HAP-1 (cell line): ENCODE measurements at regions not wholly inside any gene's neighbourhood (a gene's known extent, or its start where the extent isn't known, plus 50 kb on each side); places are given as distances from the start of the nearest gene placed in this dataset.

Experiments used
- DNase-seq, 2 experiments: peaks; one replicate each; pipeline ENCODE4 v3.0.0-alpha.2; 2016 to 2020; ENCODE audit warnings: low spot score in 2 of 2
- H3K27me3 ChIP-seq: fragments of 250-450 bp; sonication (Bioruptor Pico); 2 replicates; pipeline ENCODE4 v1.5.1; 2020; ENCODE audit warnings: low read depth, mild to moderate bottlenecking, moderate library complexity
- H3K36me3 ChIP-seq: fragments of 250-450 bp; sonication (Bioruptor Pico); replicated peaks from 2 replicates; pipeline ENCODE4 v1.5.1; 2020; ENCODE audit warnings: mild to moderate bottlenecking
- H3K4me1 ChIP-seq: fragments of 250-450 bp; sonication (Bioruptor Pico); 2 replicates; pipeline ENCODE4 v1.5.1; 2020; ENCODE audit warnings: mild to moderate bottlenecking
- H3K4me3 ChIP-seq: fragments of 250-450 bp; sonication (Bioruptor Pico); 2 replicates; pipeline ENCODE4 v1.5.1; 2020; ENCODE audit warnings: mild to moderate bottlenecking, moderate library complexity
- H3K9me3 ChIP-seq: fragments of 250-450 bp; sonication (Bioruptor Pico); 2 replicates; pipeline ENCODE4 v1.5.1; 2020; ENCODE audit warnings: mild to moderate bottlenecking, moderate library complexity
- in situ Hi-C: fragments of 300-500 bp; cut with MboI; formaldehyde crosslinking; loops from 3 replicates; pipeline ENCODE4 v1.14.3; 2020; ENCODE audit warnings: low sequenced_read_pairs, inconsistent platforms, mixed read lengths

- in situ Hi-C loops, result no loop called here
- no peak for DNase-seq
- Histone ChIP-seq H3K36me3 (no peaks in the 10 kb centered on the region), H3K27me3 (no peaks in the 10 kb centered on the region), H3K9me3 (no peaks in the 10 kb centered on the region), H3K4me3 (no peak overlapping the region), H3K4me1 (no peaks in the 10 kb centered on the region)
Measured at GRCh38 chr5:163755505-163755904, 250.1 kb downstream of the MAT2B start.

DNA sequence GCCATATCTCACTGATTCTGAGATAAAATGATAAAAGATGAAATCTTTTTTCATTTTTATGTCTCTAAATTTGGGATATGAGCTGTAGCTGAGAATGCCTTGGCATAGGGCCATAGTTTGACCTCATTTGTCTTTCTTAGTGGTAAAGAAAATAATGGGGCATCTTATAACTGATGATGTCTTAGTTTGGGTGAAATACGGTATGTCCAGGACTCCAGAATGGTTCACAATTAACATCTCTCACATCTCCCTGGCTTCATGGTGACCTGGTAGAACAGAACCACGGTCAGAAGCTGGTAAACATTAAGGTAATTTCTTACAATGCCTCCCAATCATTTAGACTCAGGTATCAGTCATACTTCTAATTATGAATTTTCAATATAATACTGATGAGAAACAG is 250.8 kb downstream of the MAT2B start:
- H3K9me3 ChIP-seq, result no peaks in the 10 kb centered on the region
- no peaks in the 10 kb centered on the region for H3K4me1 ChIP-seq
- H3K4me3 ChIP-seq, result no peak overlapping the region
- in situ Hi-C loops, result no loop called here
- no peaks in the 10 kb centered on the region for H3K27me3 ChIP-seq
- H3K36me3 ChIP-seq, result no peaks in the 10 kb centered on the region
- DNase-seq, result no peak

DNA sequence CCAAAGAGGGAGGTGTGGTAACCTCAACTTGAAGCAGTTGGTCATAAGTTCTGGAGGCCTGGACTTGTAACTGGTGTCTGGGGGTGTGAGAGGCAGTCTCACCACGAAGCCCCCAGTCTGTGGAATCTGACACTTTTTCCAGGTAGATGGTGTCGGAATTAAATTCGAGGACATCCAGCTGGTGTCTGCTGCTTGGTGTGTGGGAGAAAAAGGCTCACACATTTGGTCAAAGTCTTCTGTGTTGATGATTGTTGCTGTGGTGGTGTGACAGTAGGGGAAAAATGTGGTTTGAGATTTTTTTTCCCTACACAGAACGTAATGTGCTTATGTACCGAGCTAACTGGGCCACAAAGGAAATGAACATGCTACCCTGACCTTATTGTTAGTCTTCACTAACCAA is 251.9 kb downstream of the MAT2B start:
- in situ Hi-C loops, result no loop called here
- Histone ChIP-seq H3K27me3 (no peaks in the 10 kb centered on the region), H3K4me1 (no peaks in the 10 kb centered on the region), H3K36me3 (no peaks in the 10 kb centered on the region), H3K9me3 (no peaks in the 10 kb centered on the region), H3K4me3 (no peak overlapping the region)
- DNase-seq, result no peak

- Histone ChIP-seq H3K36me3 (no peaks in the 10 kb centered on the region), H3K9me3 (no peaks in the 10 kb centered on the region), H3K27me3 (no peaks in the 10 kb centered on the region), H3K4me3 (no peak overlapping the region), H3K4me1 (no peaks in the 10 kb centered on the region)
- in situ Hi-C loops, result no loop called here
- no peak for DNase-seq
Measured at GRCh38 chr5:163758283-163758711, 252.9 kb downstream of the MAT2B start.

GRCh38 chr5:163759000-163759704 is 253.7 kb downstream of the MAT2B start:
- in situ Hi-C loops, result no loop called here
- H3K4me3 ChIP-seq, result no peak overlapping the region
- H3K9me3 ChIP-seq, result no peaks in the 10 kb centered on the region
- no peaks in the 10 kb centered on the region for H3K4me1 ChIP-seq
- H3K36me3 ChIP-seq, result no peaks in the 10 kb centered on the region
- no peak for DNase-seq
- H3K27me3 ChIP-seq, result no peaks in the 10 kb centered on the region

GRCh38 chr5:163760498-163760897 is 255.1 kb downstream of the MAT2B start:
- Histone ChIP-seq H3K9me3 (no peaks in the 10 kb centered on the region), H3K36me3 (no peaks in the 10 kb centered on the region), H3K4me3 (no peak overlapping the region), H3K27me3 (no peaks in the 10 kb centered on the region), H3K4me1 (no peaks in the 10 kb centered on the region)
- in situ Hi-C loops, result no loop called here
- no peak for DNase-seq

- Histone ChIP-seq H3K4me3 (no peak overlapping the region), H3K27me3 (no peaks in the 10 kb centered on the region), H3K36me3 (no peaks in the 10 kb centered on the region), H3K4me1 (no peaks in the 10 kb centered on the region), H3K9me3 (no peaks in the 10 kb centered on the region)
- in situ Hi-C loops, result no loop called here
- no peak for DNase-seq
Measured at GRCh38 chr5:163766936-163767670, 261.7 kb downstream of the MAT2B start.

GRCh38 chr5:163770625-163771024 is 265.2 kb downstream of the MAT2B start:
- no peaks in the 10 kb centered on the region for H3K9me3 ChIP-seq
- no peak for DNase-seq
- H3K4me1 ChIP-seq, result no peaks in the 10 kb centered on the region
- in situ Hi-C loops, result no loop called here
- no peaks in the 10 kb centered on the region for H3K36me3 ChIP-seq
- H3K4me3 ChIP-seq, result no peak overlapping the region
- no peaks in the 10 kb centered on the region for H3K27me3 ChIP-seq

GRCh38 chr5:163772241-163772640 is 266.8 kb downstream of the MAT2B start:
- no peak overlapping the region for H3K4me3 ChIP-seq
- in situ Hi-C loops, result no loop called here
- no peaks in the 10 kb centered on the region for H3K27me3 ChIP-seq
- H3K36me3 ChIP-seq, result no peaks in the 10 kb centered on the region
- H3K9me3 ChIP-seq, result no peaks in the 10 kb centered on the region
- H3K4me1 ChIP-seq, result no peaks in the 10 kb centered on the region
- no peak for DNase-seq

DNA sequence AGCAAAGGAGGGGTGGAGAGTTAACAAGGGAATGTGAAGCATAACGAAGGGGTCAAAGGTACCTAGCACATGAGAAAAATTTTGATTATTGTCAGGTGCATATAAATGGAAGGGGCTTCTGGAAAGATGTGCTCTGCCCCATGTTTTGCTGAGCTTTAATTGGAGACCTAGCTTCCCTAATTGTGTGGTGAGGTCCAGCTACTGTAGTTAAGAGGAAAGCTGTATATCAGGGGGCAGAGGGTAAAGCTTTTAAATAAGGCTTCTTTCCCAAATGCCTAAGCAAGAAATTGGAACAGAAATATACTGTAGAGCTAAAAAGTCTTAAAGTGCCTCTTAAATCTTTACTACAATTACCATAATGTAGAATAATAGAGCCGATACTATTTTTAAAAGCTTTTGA is 267.2 kb downstream of the MAT2B start:
- DNase-seq, result no peak
- in situ Hi-C loops, result no loop called here
- no peak overlapping the region for H3K4me3 ChIP-seq
- H3K27me3 ChIP-seq, result no peaks in the 10 kb centered on the region
- no peaks in the 10 kb centered on the region for H3K4me1 ChIP-seq
- H3K36me3 ChIP-seq, result no peaks in the 10 kb centered on the region
- no peaks in the 10 kb centered on the region for H3K9me3 ChIP-seq

- Histone ChIP-seq H3K4me3 (no peak overlapping the region), H3K36me3 (no peaks in the 10 kb centered on the region), H3K27me3 (no peaks in the 10 kb centered on the region), H3K9me3 (no peaks in the 10 kb centered on the region), H3K4me1 (no peaks in the 10 kb centered on the region)
- in situ Hi-C loops, result no loop called here
- no peak for DNase-seq
Measured at GRCh38 chr5:163773226-163773625, 267.8 kb downstream of the MAT2B start.

DNA sequence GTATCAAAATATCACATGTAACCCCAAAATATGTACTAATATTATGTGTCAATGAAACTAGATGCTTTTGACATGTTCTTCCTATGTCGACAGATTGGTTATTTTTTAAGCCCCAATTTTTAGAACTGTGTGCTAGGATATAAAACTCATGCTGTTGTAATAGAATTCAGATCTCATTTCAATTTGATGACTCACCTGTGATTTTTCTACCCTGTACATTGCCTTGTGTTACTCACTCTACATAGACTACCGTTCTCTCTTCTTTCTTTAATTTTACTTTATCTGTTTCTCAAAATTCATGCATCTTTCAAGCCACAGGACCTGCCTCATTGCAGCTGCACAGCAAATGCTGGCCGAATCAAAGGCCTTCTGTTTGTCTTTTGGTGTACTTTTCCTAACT is 284.5 kb downstream of the MAT2B start:
- Histone ChIP-seq H3K4me1 (no peaks in the 10 kb centered on the region), H3K9me3 (no peaks in the 10 kb centered on the region), H3K4me3 (no peak overlapping the region), H3K27me3 (no peaks in the 10 kb centered on the region), H3K36me3 (no peaks in the 10 kb centered on the region)
- DNase-seq, result no peak
- in situ Hi-C loops, result no loop called here

DNA sequence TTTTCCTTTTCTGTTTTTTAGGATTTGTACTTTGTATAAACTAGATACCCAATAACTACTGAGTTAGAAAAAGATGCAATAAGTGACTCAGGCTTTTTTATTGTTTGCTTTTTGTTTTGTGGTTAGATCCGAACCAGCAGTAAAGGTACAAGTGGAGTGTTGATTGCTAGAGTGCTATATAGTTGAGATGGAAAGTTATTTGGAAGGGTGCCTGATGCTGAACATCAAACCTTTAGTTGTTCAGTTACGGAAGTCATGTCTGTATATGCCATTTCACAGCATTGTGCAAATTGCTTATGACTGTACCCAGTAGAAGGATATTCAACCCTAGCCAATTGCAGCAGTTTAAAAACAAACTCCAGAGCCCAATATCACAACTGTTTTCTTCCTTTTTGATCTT is 285.1 kb downstream of the MAT2B start:
- no peaks in the 10 kb centered on the region for H3K4me1 ChIP-seq
- in situ Hi-C loops, result no loop called here
- no peak overlapping the region for H3K4me3 ChIP-seq
- H3K27me3 ChIP-seq, result no peaks in the 10 kb centered on the region
- no peak for DNase-seq
- no peaks in the 10 kb centered on the region for H3K36me3 ChIP-seq
- no peaks in the 10 kb centered on the region for H3K9me3 ChIP-seq

DNA sequence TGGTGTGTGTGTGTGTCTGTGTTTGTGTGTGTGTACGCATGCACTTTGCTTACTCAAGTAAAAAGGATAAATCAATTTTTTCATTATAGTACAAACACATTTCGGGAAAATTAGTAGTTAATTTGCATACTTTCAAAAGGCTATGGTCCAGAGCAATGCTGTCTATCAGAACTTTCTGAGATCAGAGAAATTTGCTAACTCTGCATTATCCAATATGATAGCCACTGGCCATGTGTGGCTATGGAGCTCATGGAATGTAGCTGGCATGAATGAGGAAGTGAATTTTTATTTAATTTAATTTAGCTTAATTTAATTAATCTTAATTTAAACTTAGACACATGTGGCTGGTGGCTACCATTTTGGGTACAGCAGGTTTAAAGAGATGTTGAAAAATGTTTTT is 289.6 kb downstream of the MAT2B start:
- no peaks in the 10 kb centered on the region for H3K9me3 ChIP-seq
- H3K36me3 ChIP-seq, result no peaks in the 10 kb centered on the region
- H3K27me3 ChIP-seq, result no peaks in the 10 kb centered on the region
- H3K4me3 ChIP-seq, result no peak overlapping the region
- H3K4me1 ChIP-seq, result no peaks in the 10 kb centered on the region
- in situ Hi-C loops, result no loop called here
- DNase-seq, result no peak
